ENCODE measurements at regions not wholly inside any gene's neighbourhood (a gene's known extent, or its start where the extent isn't known, plus 50 kb on each side); places are given as distances from the start of the nearest gene placed in this dataset.
"Not testable (repeated sequence)": the region's sequence is repeated elsewhere in the genome, so short reads cannot be mapped to it uniquely, and the experiment has no call there.

DNA sequence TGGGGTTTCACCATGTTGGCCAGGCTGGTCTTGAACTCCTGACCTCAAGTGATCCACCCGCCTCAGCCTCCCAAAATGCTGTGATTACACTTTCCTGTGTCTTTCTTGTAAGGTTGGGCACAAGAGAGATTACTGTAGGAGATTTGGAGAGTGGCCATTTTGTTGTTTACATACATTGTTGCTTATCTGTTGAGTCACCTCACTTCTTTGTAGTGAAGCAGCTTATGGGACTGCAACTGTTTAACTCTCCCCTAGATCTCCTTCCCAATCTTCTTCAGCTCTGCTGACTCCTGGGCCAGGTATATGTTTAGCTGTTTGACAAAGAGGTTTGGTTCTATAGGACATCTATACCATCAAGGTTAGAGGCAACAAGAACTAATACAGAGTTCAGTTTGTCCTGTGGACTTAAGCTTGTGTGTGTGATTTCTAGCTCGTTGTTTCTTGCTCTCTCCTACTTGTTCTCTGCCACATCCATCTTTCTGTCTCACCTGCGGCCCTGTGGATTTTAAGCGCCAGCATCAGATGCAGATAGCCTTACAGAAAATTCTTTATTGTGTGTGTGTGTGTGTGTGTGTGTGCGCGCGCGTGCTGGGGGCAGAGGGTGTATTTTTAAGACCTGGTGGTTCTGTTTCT, 95.4 kb downstream of the HAUS1 start:
- Histone ChIP-seq H3K4me3 (ENCODE audit: low read depth, low read length) (no peak overlapping the region), H3K36me3 (ENCODE audit: control insufficient read depth, insufficient read depth, low read length) (no peaks in the 10 kb centered on the region), H3K27me3 (ENCODE audit: control insufficient read depth, insufficient read depth, low read length) (no peaks in the 10 kb centered on the region)
- TF ChIP-seq, protein P1, sequence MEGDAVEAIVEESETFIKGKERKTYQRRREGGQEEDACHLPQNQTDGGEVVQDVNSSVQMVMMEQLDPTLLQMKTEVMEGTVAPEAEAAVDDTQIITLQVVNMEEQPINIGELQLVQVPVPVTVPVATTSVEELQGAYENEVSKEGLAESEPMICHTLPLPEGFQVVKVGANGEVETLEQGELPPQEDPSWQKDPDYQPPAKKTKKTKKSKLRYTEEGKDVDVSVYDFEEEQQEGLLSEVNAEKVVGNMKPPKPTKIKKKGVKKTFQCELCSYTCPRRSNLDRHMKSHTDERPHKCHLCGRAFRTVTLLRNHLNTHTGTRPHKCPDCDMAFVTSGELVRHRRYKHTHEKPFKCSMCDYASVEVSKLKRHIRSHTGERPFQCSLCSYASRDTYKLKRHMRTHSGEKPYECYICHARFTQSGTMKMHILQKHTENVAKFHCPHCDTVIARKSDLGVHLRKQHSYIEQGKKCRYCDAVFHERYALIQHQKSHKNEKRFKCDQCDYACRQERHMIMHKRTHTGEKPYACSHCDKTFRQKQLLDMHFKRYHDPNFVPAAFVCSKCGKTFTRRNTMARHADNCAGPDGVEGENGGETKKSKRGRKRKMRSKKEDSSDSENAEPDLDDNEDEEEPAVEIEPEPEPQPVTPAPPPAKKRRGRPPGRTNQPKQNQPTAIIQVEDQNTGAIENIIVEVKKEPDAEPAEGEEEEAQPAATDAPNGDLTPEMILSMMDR (IDR thresholded peaks at IDR 0.05; ENCODE audit: insufficient read depth, low read length, poor library complexity, severe bottlenecking), result no peak
- DNase-seq (ENCODE audit: low read depth), result no peak

DNA sequence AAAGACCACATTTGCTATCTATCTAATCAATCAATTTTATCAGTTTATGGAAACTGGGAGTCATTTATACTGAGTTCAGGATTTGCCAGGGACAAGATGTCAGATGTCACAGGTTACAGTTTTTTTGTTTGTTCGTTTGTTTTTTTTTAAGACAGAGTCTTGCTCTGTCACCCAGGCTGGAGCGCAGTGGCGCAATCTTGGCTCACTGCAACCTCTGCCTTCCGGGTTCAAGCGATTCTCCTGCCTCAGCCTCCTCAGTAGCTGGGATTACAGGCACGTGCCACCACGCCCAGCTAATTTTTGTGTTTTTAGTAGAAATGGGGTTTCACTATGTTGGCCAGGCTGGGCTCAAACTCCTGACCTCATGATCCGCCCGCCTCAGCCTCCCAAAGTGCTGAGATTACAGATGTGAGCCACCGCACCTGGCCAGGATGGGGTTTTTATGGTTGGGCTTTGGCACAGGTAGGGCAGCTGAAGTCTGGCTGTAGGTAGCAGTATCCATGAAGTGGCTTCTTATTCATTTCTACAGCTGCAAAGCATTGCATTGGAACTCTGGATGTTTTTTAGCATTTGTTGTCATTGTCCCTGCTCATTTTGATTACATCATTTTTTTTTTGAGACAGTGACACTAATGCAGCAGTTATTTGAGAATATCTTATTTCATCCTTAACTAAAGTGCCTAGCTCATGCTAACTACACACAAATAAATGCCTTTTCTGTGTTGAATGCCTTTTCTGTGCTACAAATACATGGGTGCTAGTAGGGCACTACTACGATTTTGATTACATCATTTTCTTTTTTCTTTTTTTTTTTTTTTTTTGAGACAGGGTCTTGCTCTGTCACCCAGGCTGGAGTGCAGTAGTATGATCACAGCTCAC, 96.2 kb downstream of the HAUS1 start:
- not testable (repeated sequence) for H3K27me3 ChIP-seq (ENCODE audit: control insufficient read depth, insufficient read depth, low read length); H3K36me3 ChIP-seq (ENCODE audit: control insufficient read depth, insufficient read depth, low read length); DNase-seq (ENCODE audit: low read depth); H3K4me3 ChIP-seq (ENCODE audit: low read depth, low read length)

DNA sequence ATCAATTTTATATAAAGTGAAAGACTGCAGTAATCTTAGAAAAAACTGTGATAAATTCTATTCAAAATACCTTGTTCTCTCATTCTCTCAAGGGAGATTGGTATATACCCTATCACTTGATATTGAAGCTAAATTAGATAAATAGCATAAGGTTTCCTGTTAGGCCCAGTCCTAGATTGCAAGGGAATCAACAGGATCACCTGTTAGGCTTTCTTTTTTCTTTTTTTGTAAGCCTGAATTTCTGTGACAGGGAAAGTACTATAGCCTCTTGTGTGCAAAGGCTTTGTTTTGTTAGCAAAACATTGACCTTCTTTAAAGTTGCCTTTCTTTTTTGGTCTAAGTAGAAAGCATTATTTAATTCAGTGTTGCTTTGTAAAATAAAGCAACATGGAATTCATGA, 100.0 kb downstream of the HAUS1 start:
- Histone ChIP-seq H3K36me3 (ENCODE audit: control insufficient read depth, insufficient read depth, low read length) (no peaks in the 10 kb centered on the region), H3K4me3 (ENCODE audit: low read depth, low read length) (no peak overlapping the region), H3K27me3 (ENCODE audit: control insufficient read depth, insufficient read depth, low read length) (no peaks in the 10 kb centered on the region)
- no peak for DNase-seq (ENCODE audit: low read depth)
- TF ChIP-seq, protein P1 (IDR thresholded peaks at IDR 0.05; ENCODE audit: insufficient read depth, low read length, poor library complexity, severe bottlenecking), result no peak

DNA sequence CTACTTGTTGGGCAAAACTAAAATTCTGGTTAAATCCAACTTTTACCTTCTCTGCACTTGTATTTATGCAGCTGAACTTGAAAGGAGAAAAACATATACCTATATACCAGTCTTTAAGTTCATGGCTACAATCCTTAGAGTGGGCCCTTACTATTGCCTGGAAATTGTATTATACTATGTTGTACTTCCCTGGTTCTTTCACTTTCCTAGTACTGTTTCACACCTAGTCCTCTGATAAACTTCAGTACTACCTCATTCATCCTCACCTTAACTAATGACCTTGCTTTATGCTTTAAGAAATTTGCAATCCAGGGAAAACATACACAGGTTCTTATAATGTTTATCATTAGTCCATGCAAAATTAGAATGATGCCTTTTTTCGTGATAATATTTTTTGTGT, 103.8 kb downstream of the HAUS1 start:
- no peak for DNase-seq (ENCODE audit: low read depth)
- H3K27me3 ChIP-seq (ENCODE audit: control insufficient read depth, insufficient read depth, low read length), result no peaks in the 10 kb centered on the region
- no peaks in the 10 kb centered on the region for H3K36me3 ChIP-seq (ENCODE audit: control insufficient read depth, insufficient read depth, low read length)
- TF ChIP-seq, protein P1 (IDR thresholded peaks at IDR 0.05; ENCODE audit: insufficient read depth, low read length, poor library complexity, severe bottlenecking), result no peak
- H3K4me3 ChIP-seq (ENCODE audit: low read depth, low read length), result no peak overlapping the region

DNA sequence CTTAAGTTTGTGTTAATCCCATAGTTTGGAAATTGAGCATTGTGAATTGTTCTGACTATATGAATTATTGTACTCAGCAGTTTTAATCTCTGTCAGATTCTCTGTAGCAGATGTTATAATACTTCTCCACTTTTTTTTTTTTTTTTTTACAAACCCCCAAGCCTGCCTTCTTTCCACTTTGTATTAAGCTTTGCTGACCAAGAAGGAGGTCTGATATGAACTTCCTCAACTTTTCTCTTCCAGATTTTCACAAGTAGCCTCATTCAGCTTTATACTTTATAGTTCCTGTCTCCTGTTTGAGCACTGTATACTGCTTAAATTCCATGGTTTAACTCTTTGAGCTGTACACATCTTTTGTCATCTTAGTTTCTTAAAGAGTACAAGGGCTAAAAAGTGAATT, 105.0 kb downstream of the HAUS1 start:
- TF ChIP-seq, protein P1 (IDR thresholded peaks at IDR 0.05; ENCODE audit: insufficient read depth, low read length, poor library complexity, severe bottlenecking), result no peak
- Histone ChIP-seq H3K4me3 (ENCODE audit: low read depth, low read length) (no peak overlapping the region), H3K27me3 (ENCODE audit: control insufficient read depth, insufficient read depth, low read length) (no peaks in the 10 kb centered on the region), H3K36me3 (ENCODE audit: control insufficient read depth, insufficient read depth, low read length) (no peaks in the 10 kb centered on the region)
- DNase-seq (ENCODE audit: low read depth), result no peak

DNA sequence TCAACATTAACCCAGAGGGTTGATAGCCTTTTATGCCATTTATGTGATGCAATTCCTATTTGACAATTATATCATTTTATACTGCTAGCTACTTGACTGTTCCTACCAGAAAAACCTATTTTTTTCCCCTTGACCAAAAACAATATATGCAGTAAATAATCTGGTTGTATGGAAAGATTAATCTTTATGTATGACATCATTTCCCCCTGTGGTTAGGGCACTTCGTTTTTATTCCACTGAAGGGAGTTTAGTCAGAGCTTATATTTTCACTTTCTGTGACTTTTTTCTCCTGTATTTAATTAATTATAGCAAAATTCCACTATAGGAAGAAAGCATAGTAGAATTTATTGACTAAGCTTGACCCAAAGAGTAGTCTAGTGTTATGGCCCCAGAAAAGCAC, 107.6 kb downstream of the HAUS1 start:
- H3K4me3 ChIP-seq (ENCODE audit: low read depth, low read length), result no peak overlapping the region
- no peaks in the 10 kb centered on the region for H3K36me3 ChIP-seq (ENCODE audit: control insufficient read depth, insufficient read depth, low read length)
- no peaks in the 10 kb centered on the region for H3K27me3 ChIP-seq (ENCODE audit: control insufficient read depth, insufficient read depth, low read length)
- TF ChIP-seq, protein P1 (IDR thresholded peaks at IDR 0.05; ENCODE audit: insufficient read depth, low read length, poor library complexity, severe bottlenecking), result no peak
- DNase-seq (ENCODE audit: low read depth), result no peak
